Posterior vena cava (tissue), 2 donors: ENCODE measurements at regions not wholly inside any gene's neighbourhood (a gene's known extent, or its start where the extent isn't known, plus 50 kb on each side); places are given as distances from the start of the nearest gene placed in this dataset.
A peak's percentile ranks its signal among the peaks of the same experiment; 100 is the strongest.
"Not testable (repeated sequence)": the region's sequence is repeated elsewhere in the genome, so short reads cannot be mapped to it uniquely, and the experiment has no call there.

Experiments used
- DNase-seq: peaks from one replicate; pipeline ENCODE4 v3.0.0-alpha.2; 2020; ENCODE audit warnings: low spot score
- intact Hi-C, 2 donors: fragments of 100-400 bp; cut with DNase I; formaldehyde crosslinking; loops; one replicate each; pipeline versions ENCODE4 v1.14.1 to v1.14.2; 2022 to 2023
- donor health status: DM: yes; HTN: yes; CAD: no.
- donor health status: DM: yes; HTN: yes; CAD: no.

GRCh38 chr11:97638641-97639224, 1248.9 kb downstream of the JRKL start:
- intact Hi-C loops: no loop called here
- no peak for DNase-seq

- intact Hi-C loops: no loop called here
These were observed 1252.2 kb downstream of the JRKL start for GRCh38 chr11:97641988-97642387.

GRCh38 chr11:97645736-97646135, 1255.9 kb downstream of the JRKL start:
- DNase-seq: no peak
- intact Hi-C loops: no loop called here

More at GRCh38 chr11:97641988-97642387, 1252.2 kb downstream of the JRKL start:
- DNase-seq: no peak

- intact Hi-C loops: no loop called here
These were observed 1266.5 kb downstream of the JRKL start for GRCh38 chr11:97656356-97656755.

GRCh38 chr11:97657852-97658251, 1268.0 kb downstream of the JRKL start:
- intact Hi-C loops: no loop called here
- DNase-seq: no peak

More at GRCh38 chr11:97656356-97656755, 1266.5 kb downstream of the JRKL start:
- DNase-seq: no peak

GRCh38 chr11:97667057-97667456, 1277.2 kb downstream of the JRKL start:
- intact Hi-C loops: no loop called here
- DNase-seq: peak; percentile 77

- intact Hi-C loops: no loop called here
- DNase-seq: no peak
These were observed 1293.9 kb downstream of the JRKL start for GRCh38 chr11:97683733-97684132.

GRCh38 chr11:97684486-97685439, 1295.0 kb downstream of the JRKL start:
- DNase-seq: no peak
- intact Hi-C loops: no loop called here

GRCh38 chr11:97685695-97686094, 1295.9 kb downstream of the JRKL start:
- no peak for DNase-seq
- intact Hi-C loops: no loop called here

- no peak for DNase-seq
- intact Hi-C loops: no loop called here
These were observed 1297.3 kb downstream of the JRKL start for GRCh38 chr11:97687111-97687510.

GRCh38 chr11:97691061-97691460, 1301.2 kb downstream of the JRKL start:
- DNase-seq: no peak
- intact Hi-C loops: no loop called here

GRCh38 chr11:97702951-97703350, 1313.1 kb downstream of the JRKL start:
- intact Hi-C loops: no loop called here
- DNase-seq: no peak

- no peak for DNase-seq
- intact Hi-C loops: no loop called here
These were observed 1314.0 kb downstream of the JRKL start for GRCh38 chr11:97703851-97704250.

GRCh38 chr11:97705441-97705840, 1315.3 kb upstream of the CNTN5 start:
- DNase-seq, intact Hi-C loops: not testable (repeated sequence)

GRCh38 chr11:97717922-97718321, 1302.8 kb upstream of the CNTN5 start:
- intact Hi-C loops: no loop called here
- DNase-seq: peak; percentile 78

GRCh38 chr11:97722065-97722464, 1298.7 kb upstream of the CNTN5 start:
- DNase-seq: no peak

GRCh38 chr11:97722721-97723120, 1298.0 kb upstream of the CNTN5 start:
- intact Hi-C loops: no loop called here
- no peak for DNase-seq

More at GRCh38 chr11:97722065-97722464, 1298.7 kb upstream of the CNTN5 start:
- intact Hi-C loops: no loop called here

- DNase-seq: no peak
- intact Hi-C loops: no loop called here
These were observed 1291.0 kb upstream of the CNTN5 start for GRCh38 chr11:97729546-97730272.

GRCh38 chr11:97732011-97732632, 1288.6 kb upstream of the CNTN5 start:
- intact Hi-C loops: no loop called here
- DNase-seq: no peak

GRCh38 chr11:97738751-97739150, 1282.0 kb upstream of the CNTN5 start:
- intact Hi-C loops: no loop called here
- no peak for DNase-seq
